CD4-positive, alpha-beta memory T cell (primary cell): ENCODE measurements at regions not wholly inside any gene's neighbourhood (a gene's known extent, or its start where the extent isn't known, plus 50 kb on each side); places are given as distances from the start of the nearest gene placed in this dataset.

Source experiments
- CTCF ChIA-PET: fragments of 350-600 bp; sonication (Branson Sonifier 250); formaldehyde crosslinking; loops from one replicate; lab custom pipeline; 2021; ENCODE audit warnings: inconsistent platforms; ENCODE audit not compliant: partially characterized antibody; lab: Charles Lee
- POLR2A ChIA-PET: fragments of 350-600 bp; sonication (Branson Sonifier 250); formaldehyde crosslinking; loops from one replicate; lab custom pipeline; 2021; ENCODE audit not compliant: partially characterized antibody; lab: Charles Lee
- DNase-seq, 5 donors: peaks; one replicate each; pipeline versions ENCODE4 v3.0.0 to v3.0.0-alpha.2; 2020 to 2022; ENCODE audit warnings: mixed read lengths in 1 of 5
- H3K27ac ChIP-seq: one replicate; pipeline ENCODE4 v1.7.0; 2013; ENCODE audit warnings: low read depth, low read length
- H3K27me3 ChIP-seq: 2 replicates; pipeline ENCODE4 v1.7.0; 2013; ENCODE audit warnings: mild to moderate bottlenecking, low read length, moderate library complexity; ENCODE audit not compliant: insufficient read depth
- H3K36me3 ChIP-seq: 2 replicates; pipeline ENCODE4 v1.7.0; 2013; ENCODE audit warnings: mild to moderate bottlenecking, low read length, moderate library complexity; ENCODE audit not compliant: insufficient read depth
- H3K4me1 ChIP-seq: 2 replicates; pipeline ENCODE4 v1.7.0; 2013; ENCODE audit warnings: mild to moderate bottlenecking, low read length, moderate library complexity; ENCODE audit not compliant: insufficient read depth
- H3K4me3 ChIP-seq, 2 donors: one replicate each; pipeline ENCODE4 v1.7.0; 2013; ENCODE audit warnings: low read length in 2 of 2, mild to moderate bottlenecking in 1 of 2
- H3K9me3 ChIP-seq, 2 donors: one replicate each; pipeline ENCODE4 v1.7.0; 2013; ENCODE audit warnings: low read length in 2 of 2, control low read depth in 1 of 2; ENCODE audit not compliant: control insufficient read depth in 1 of 2
- H3K27ac Mint-ChIP-seq, 7 donors: one replicate each; pipeline ENCODE4 v1.8.0; 2020 to 2021; ENCODE audit warnings: mixed read lengths in 7 of 7, mild to moderate bottlenecking in 6 of 7, inconsistent platforms in 3 of 7, moderate library complexity in 3 of 7
- H3K27me3 Mint-ChIP-seq, 2 donors: one replicate each; pipeline ENCODE4 v1.8.0; 2020 to 2021; ENCODE audit warnings: mixed read lengths in 2 of 2
- H3K36me3 Mint-ChIP-seq, 2 donors: one replicate each; pipeline ENCODE4 v1.8.0; 2020 to 2021; ENCODE audit warnings: mixed read lengths in 2 of 2, inconsistent platforms in 1 of 2, mild to moderate bottlenecking in 1 of 2
- H3K4me1 Mint-ChIP-seq, 4 donors: one replicate each; pipeline ENCODE4 v1.8.0; 2020 to 2021; ENCODE audit warnings: mixed read lengths in 4 of 4, mild to moderate bottlenecking in 1 of 4
- H3K4me3 Mint-ChIP-seq, 8 donors: one replicate each; pipeline ENCODE4 v1.8.0; 2020 to 2021; ENCODE audit warnings: mixed read lengths in 8 of 8, mild to moderate bottlenecking in 7 of 8, moderate library complexity in 6 of 8, inconsistent platforms in 3 of 8
- H3K9me3 Mint-ChIP-seq, 8 donors: one replicate each; pipeline ENCODE4 v1.8.0; 2020 to 2021; ENCODE audit warnings: mixed read lengths in 8 of 8, mild to moderate bottlenecking in 5 of 8, inconsistent platforms in 3 of 8, moderate library complexity in 1 of 8
- intact Hi-C: fragments of 100-400 bp; cut with micrococcal nuclease; formaldehyde crosslinking; loops from one replicate; pipeline ENCODE4 v1.15.1; 2023

GRCh38 chr5:169415948-169416347 lies 115.0 kb upstream of the SLIT3 start:
- Histone ChIP-seq H3K9me3 (no peaks in the 10 kb centered on the region), H3K4me1 (no peaks in the 10 kb centered on the region), H3K36me3 (no peaks in the 10 kb centered on the region), H3K4me3 (no peak overlapping the region), H3K27ac (no peak overlapping the region), H3K27me3 (no peaks in the 10 kb centered on the region)
- no peak overlapping the region for H3K27ac Mint-ChIP-seq
- no peaks in the 10 kb centered on the region for H3K4me1 Mint-ChIP-seq
- ChIA-PET CTCF (no interaction called here), POLR2A (no interaction called here)
- H3K4me3 Mint-ChIP-seq = no peak overlapping the region
- H3K36me3 Mint-ChIP-seq = no peaks in the 10 kb centered on the region
- DNase-seq = no peak
- H3K9me3 Mint-ChIP-seq = peaks cover 0 to 2% (median 0%) of the 10 kb centered on the region in 8 donors
- intact Hi-C loops = no loop called here
- peaks cover 5 to 9% of the 10 kb centered on the region in 2 donors for H3K27me3 Mint-ChIP-seq

GRCh38 chr5:169415371-169415770 lies 114.4 kb upstream of the SLIT3 start:
- ChIA-PET CTCF (no interaction called here), POLR2A (no interaction called here)
- Histone ChIP-seq H3K4me1 (no peaks in the 10 kb centered on the region), H3K36me3 (no peaks in the 10 kb centered on the region), H3K27ac (no peak overlapping the region), H3K9me3 (no peaks in the 10 kb centered on the region), H3K27me3 (no peaks in the 10 kb centered on the region), H3K4me3 (no peak overlapping the region)
- Mint-ChIP-seq H3K4me3 (no peak overlapping the region), H3K27ac (no peak overlapping the region), H3K36me3 (no peaks in the 10 kb centered on the region), H3K9me3 (peaks cover 0 to 2% (median 0%) of the 10 kb centered on the region in 8 donors), H3K27me3 (peaks cover 7 to 11% of the 10 kb centered on the region in 2 donors), H3K4me1 (no peaks in the 10 kb centered on the region)
- DNase-seq = no peak
- intact Hi-C loops = no loop called here

- intact Hi-C loops = no loop called here
- Mint-ChIP-seq H3K27me3 (peaks cover 7 to 9% of the 10 kb centered on the region in 2 donors), H3K27ac (no peak overlapping the region), H3K4me3 (no peak overlapping the region), H3K36me3 (no peaks in the 10 kb centered on the region), H3K9me3 (peaks cover 0 to 2% (median 0%) of the 10 kb centered on the region in 8 donors), H3K4me1 (no peaks in the 10 kb centered on the region)
- POLR2A ChIA-PET = no interaction called here
- no peaks in the 10 kb centered on the region for H3K36me3 ChIP-seq
- no peaks in the 10 kb centered on the region for H3K27me3 ChIP-seq
- CTCF ChIA-PET = no interaction called here
- no peak overlapping the region for H3K27ac ChIP-seq
- DNase-seq = no peak
- H3K4me1 ChIP-seq = no peaks in the 10 kb centered on the region
- H3K9me3 ChIP-seq = no peaks in the 10 kb centered on the region
- no peak overlapping the region for H3K4me3 ChIP-seq
Measured at GRCh38 chr5:169413416-169413815, 112.5 kb upstream of the SLIT3 start.

- no peak overlapping the region for H3K4me3 ChIP-seq
- POLR2A ChIA-PET = no interaction called here
Measured at GRCh38 chr5:169412831-169413230, 111.9 kb upstream of the SLIT3 start.

GRCh38 chr5:169411786-169412430 lies 111.0 kb upstream of the SLIT3 start:
- Histone ChIP-seq H3K9me3 (no peaks in the 10 kb centered on the region), H3K36me3 (no peaks in the 10 kb centered on the region), H3K27me3 (no peaks in the 10 kb centered on the region), H3K27ac (no peak overlapping the region), H3K4me3 (no peak overlapping the region), H3K4me1 (no peaks in the 10 kb centered on the region)
- Mint-ChIP-seq H3K4me1 (no peaks in the 10 kb centered on the region), H3K27me3 (peaks cover 7 to 9% of the 10 kb centered on the region in 2 donors), H3K9me3 (peaks cover 0 to 2% (median 0%) of the 10 kb centered on the region in 8 donors), H3K4me3 (no peak overlapping the region), H3K27ac (no peak overlapping the region), H3K36me3 (no peaks in the 10 kb centered on the region)
- ChIA-PET POLR2A (no interaction called here), CTCF (interaction anchor here (1.4 kb wide), 1 partner anchor 13 kb away, joined by 3 read pairs; no protein-coding TSS in a partner anchor)
- no peak for DNase-seq
- intact Hi-C loops = no loop called here

More at GRCh38 chr5:169412831-169413230, 111.9 kb upstream of the SLIT3 start:
- no peak for DNase-seq
- CTCF ChIA-PET = interaction anchor here (1.4 kb wide), 1 partner anchor 12 kb away, joined by 3 read pairs; no protein-coding TSS in a partner anchor
- H3K36me3 ChIP-seq = no peaks in the 10 kb centered on the region
- H3K4me1 ChIP-seq = no peaks in the 10 kb centered on the region
- H3K36me3 Mint-ChIP-seq = no peaks in the 10 kb centered on the region
- no peak overlapping the region for H3K27ac Mint-ChIP-seq
- intact Hi-C loops = no loop called here
- no peak overlapping the region for H3K4me3 Mint-ChIP-seq
- H3K27ac ChIP-seq = no peak overlapping the region
- peaks cover 7 to 9% of the 10 kb centered on the region in 2 donors for H3K27me3 Mint-ChIP-seq
- H3K4me1 Mint-ChIP-seq = no peaks in the 10 kb centered on the region
- peaks cover 0 to 2% (median 0%) of the 10 kb centered on the region in 8 donors for H3K9me3 Mint-ChIP-seq
- no peaks in the 10 kb centered on the region for H3K9me3 ChIP-seq
- no peaks in the 10 kb centered on the region for H3K27me3 ChIP-seq

- no peak overlapping the region for H3K27ac Mint-ChIP-seq
- no peaks in the 10 kb centered on the region for H3K4me1 Mint-ChIP-seq
- H3K4me3 Mint-ChIP-seq = no peak overlapping the region
Measured at GRCh38 chr5:169410996-169411783, 110.3 kb upstream of the SLIT3 start.

GRCh38 chr5:169408731-169409130 lies 107.8 kb upstream of the SLIT3 start:
- Mint-ChIP-seq H3K27me3 (peaks cover 4 to 8% of the 10 kb centered on the region in 2 donors), H3K27ac (no peak overlapping the region), H3K36me3 (no peaks in the 10 kb centered on the region), H3K4me1 (no peaks in the 10 kb centered on the region), H3K9me3 (no peaks in the 10 kb centered on the region), H3K4me3 (no peak overlapping the region)
- intact Hi-C loops = no loop called here
- DNase-seq = no peak
- ChIA-PET POLR2A (no interaction called here), CTCF (no interaction called here)
- H3K4me1 ChIP-seq = no peaks in the 10 kb centered on the region
- no peak overlapping the region for H3K27ac ChIP-seq
- H3K9me3 ChIP-seq = no peaks in the 10 kb centered on the region
- H3K36me3 ChIP-seq = no peaks in the 10 kb centered on the region
- H3K27me3 ChIP-seq = no peaks in the 10 kb centered on the region
- H3K4me3 ChIP-seq = no peak overlapping the region

More at GRCh38 chr5:169410996-169411783, 110.3 kb upstream of the SLIT3 start:
- H3K27me3 Mint-ChIP-seq = peaks cover 7 to 8% of the 10 kb centered on the region in 2 donors
- no peak for DNase-seq
- ChIA-PET POLR2A (no interaction called here), CTCF (interaction anchor here (1.4 kb wide), 1 partner anchor 14 kb away, joined by 3 read pairs; no protein-coding TSS in a partner anchor)
- Histone ChIP-seq H3K4me1 (no peaks in the 10 kb centered on the region), H3K27ac (no peak overlapping the region), H3K9me3 (no peaks in the 10 kb centered on the region), H3K4me3 (no peak overlapping the region), H3K36me3 (no peaks in the 10 kb centered on the region), H3K27me3 (no peaks in the 10 kb centered on the region)
- no peaks in the 10 kb centered on the region for H3K36me3 Mint-ChIP-seq
- intact Hi-C loops = no loop called here
- peaks cover 0 to 2% (median 0%) of the 10 kb centered on the region in 8 donors for H3K9me3 Mint-ChIP-seq
